Fibroblast of pulmonary artery (primary cell): ENCODE measurements at regions not wholly inside any gene's neighbourhood (a gene's known extent, or its start where the extent isn't known, plus 50 kb on each side); places are given as distances from the start of the nearest gene placed in this dataset.
A peak's percentile ranks its signal among the peaks of the same experiment; 100 is the strongest.

Experiments used
- DNase-seq: peaks from one replicate; pipeline ENCODE4 v3.0.0-alpha.2; 2010; ENCODE audit warnings: low read depth
- H3K4me3 ChIP-seq: replicated peaks from 2 replicates; pipeline ENCODE4 v1.5.1; 2011; ENCODE audit warnings: low read depth, mild to moderate bottlenecking, control low read depth, low read length, moderate library complexity
- CTCF ChIP-seq: IDR thresholded peaks from 2 replicates; pipeline ENCODE4 v1.5.1; 2011; ENCODE audit warnings: mild to moderate bottlenecking, control low read depth, low read length, inconsistent platforms; ENCODE audit errors: missing control alignments

DNA sequence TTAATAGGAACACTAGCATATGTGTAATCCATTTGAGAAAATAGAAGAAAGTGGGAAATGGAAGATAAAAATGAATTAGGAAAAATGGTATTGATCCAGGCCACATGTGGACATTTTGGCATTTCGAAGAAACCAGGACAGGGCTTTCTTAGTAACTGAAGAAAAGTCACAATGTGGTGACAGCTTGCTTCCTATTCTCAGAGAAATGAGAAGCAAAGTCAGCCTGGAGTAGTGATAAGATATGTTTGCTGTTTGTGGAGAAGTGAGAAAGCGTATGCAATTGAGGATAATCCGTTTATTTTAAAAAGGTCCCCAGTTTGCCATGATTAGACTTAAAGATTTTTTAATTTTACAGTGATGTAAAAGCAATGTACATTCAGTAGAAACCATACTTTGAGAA is 127.9 kb downstream of the SLITRK6 start:
- TF ChIP-seq CTCF, result no peak
- no peak for DNase-seq
- no peak overlapping the region for H3K4me3 ChIP-seq

- no peak for TF ChIP-seq CTCF
- no peak overlapping the region for H3K4me3 ChIP-seq
- DNase-seq, result no peak
Observed at GRCh38 chr13:85666356-85666755, 132.9 kb downstream of the SLITRK6 start.

DNA sequence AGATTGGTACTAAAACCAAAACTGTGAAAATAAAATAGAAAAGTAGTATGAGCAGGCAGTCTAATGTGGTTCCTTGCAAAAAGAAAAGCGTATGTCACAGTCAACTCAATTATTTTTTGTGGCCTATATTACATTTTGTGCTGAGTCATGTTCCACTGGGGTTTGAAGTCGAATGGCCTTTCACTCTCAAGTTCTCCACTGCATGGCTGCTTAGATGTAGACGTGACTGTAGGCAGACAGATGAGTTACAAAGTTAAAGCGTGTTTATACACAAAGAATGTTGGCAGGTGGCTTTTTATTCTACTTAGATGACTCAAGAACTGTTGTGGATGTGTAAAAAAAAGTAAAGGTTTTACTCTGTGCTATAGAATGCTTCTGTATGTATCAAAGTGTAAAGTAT is 133.9 kb downstream of the SLITRK6 start:
- H3K4me3 ChIP-seq, result no peak overlapping the region
- DNase-seq, result peak; percentile 10
- TF ChIP-seq CTCF, result no peak

DNA sequence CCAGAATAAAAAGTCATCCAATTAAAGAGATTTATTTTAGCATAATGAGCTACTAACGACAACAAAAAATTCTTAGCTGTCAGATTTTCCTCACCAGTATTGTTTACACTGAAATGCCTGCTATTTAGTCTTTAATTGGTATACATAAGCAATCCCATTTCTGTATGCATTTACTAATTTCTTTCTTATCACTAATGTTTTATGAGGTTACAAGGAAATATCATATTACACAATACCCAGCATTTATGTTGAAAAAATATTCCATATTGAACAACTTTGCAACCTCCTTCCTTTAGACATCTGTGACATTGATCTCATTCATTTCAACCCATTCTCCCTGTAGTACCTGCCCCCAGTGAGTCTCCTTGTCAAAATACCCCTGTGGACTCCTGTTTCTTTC is 135.4 kb downstream of the SLITRK6 start:
- DNase-seq, result no peak
- no peak overlapping the region for H3K4me3 ChIP-seq
- no peak for TF ChIP-seq CTCF

- no peak overlapping the region for H3K4me3 ChIP-seq
- no peak for TF ChIP-seq CTCF
- no peak for DNase-seq
Observed at GRCh38 chr13:85662186-85662585, 137.0 kb downstream of the SLITRK6 start.

- no peak for TF ChIP-seq CTCF
- no peak for DNase-seq
- H3K4me3 ChIP-seq, result no peak overlapping the region
Observed at GRCh38 chr13:85661675-85662074, 137.5 kb downstream of the SLITRK6 start.

GRCh38 chr13:85659493-85659892 is 139.7 kb downstream of the SLITRK6 start:
- no peak overlapping the region for H3K4me3 ChIP-seq
- TF ChIP-seq CTCF, result no peak
- DNase-seq, result peak; percentile 37
